NCI-H187 treated with DMSO at 0.1 percent for 48 hours (cell line): ENCODE measurements at regions not wholly inside any gene's neighbourhood (a gene's known extent, or its start where the extent isn't known, plus 50 kb on each side); places are given as distances from the start of the nearest gene placed in this dataset.

Experiments
- DNase-seq: peaks from one replicate; lab custom pipeline; 2025; lab: John Stamatoyannopoulos, UW

DNA sequence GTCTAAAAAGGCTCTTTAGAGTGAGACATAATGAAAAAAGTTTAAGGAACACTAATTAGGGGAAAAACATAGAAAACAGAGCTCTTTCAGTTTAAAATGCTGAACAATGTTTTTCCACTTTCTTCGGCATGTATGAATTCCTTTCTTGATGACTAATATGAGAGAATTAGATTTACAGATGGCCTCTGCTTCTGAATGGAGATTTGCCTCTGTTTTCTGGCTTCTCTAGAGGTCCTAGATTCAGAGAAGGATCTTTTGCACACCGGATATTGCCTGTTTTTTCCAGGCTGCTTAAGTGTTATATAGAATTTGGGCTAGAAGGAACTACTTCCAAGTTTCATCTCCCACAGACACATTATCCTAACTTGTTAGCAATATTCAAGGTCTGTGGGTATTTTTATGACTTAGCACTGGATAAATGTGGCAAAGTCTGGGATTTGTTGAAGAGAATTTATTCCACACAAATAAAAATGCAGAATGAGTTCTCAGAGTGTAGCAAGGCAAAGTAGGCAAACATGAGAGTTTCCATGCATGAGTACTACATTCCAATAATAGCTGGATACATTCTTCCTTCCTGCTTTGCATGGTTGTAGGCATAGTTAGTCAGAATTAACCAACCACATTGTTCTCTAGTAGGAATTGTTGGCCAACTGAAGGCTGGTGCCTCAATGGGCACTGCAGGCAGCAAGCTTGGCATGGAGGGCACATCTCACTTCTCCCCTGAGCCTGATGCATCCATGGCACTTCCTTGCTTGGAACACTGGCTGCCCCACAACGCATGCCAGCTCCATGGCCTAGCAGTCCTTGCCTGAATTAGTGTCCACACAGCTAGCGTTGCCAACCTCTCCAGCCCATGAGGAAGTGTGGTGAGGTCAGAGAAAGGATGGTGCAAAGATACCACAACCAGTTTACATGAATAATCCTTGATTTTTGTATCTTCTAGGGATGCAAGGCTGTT, 224.2 kb downstream of the CLIC5 start:
- no peak for DNase-seq

DNA sequence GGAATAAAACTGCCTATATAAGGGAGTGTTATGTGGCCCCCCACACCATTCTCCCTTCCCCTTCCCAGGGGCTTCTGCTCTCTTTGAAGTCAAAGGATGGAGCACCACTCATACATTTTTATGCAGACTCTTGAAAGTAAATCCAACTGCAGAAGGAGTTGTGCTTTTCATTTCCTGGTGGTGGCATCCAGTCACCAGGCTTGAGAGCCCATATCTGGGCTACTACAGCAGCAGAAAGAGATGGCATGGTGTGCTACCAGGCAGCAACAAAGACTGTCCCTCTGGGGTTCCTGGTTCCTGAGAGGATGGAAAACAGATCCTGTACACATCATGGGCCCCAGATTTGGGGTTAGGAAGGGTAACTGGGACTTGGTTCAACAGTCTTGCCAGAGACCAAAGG, 226.4 kb downstream of the CLIC5 start:
- no peak for DNase-seq

DNA sequence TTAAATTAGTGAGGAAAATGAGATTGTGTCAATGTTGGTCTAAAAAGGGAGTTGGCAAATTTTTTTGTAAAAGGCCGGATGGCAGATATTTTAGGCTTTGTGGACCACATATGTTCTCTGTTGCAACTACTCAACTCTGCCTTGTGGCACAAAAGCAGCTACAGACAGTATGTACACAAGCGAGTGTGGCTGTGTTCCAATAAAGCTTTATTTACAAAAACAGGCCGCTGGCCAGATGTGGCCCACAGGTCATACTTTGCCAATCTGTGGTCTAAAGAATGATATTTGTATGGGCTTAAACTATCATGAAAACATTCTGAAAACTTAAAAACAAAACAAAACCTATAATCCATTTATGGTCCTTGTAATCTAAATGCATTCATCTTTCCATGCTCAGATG, 228.3 kb downstream of the CLIC5 start:
- DNase-seq = no peak

DNA sequence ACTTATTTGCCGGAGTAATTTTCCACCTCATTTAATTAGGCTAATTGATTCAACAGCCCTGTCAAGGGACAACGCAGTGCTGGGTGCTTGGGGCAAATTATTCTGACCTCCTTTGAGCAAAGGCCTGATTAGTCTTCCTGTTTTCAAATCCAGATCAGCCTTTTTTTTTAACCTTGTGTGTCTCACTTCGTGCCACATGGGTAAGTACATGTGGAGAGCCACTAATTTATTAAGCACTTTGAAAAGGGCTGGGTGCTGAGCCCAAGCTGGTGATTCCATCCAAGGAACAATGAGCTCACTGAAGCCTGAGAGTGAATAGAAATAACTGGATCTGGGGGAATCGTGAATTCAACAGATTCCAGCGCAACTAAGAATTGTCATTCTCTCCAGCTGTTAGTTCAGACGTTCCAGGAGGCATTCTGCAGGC, 229.3 kb downstream of the CLIC5 start:
- no peak for DNase-seq

DNA sequence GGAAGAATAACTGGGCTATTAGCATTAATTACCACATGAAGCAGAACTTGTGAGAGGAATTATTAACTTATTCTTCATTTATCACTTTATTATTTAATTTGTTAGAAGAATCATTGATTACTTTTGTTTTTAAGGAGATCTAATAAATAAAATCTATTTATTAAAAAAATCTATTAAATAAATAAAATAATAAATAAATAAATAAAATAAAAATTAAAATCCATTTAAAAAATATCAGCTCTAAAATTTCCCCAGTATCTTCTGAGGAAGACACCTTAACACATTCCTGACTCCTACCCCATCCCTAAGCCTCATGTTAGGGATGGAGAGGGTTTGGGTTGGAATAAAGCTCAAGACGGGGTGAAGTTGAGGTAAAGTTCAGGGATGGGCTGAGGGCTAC, 231.4 kb downstream of the CLIC5 start:
- DNase-seq = no peak

DNA sequence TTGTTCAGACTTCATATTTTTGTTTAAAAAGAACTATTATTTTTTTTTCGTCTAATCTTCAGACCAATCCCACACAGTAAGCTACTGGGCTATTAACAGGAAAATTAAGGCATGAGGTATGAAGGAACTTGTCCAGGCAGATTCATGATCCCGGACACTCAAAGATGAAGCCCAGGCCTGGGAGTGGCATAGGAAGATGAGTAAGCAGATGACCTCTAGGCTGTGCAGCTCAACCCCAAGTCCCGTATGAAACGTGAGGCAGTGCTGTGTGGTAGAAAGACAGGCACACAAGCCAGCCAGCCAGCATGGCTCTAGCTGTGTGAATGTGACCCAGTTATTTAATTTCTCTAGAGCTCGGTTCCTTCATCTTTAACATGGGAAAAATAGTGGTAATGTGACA, 231.9 kb downstream of the CLIC5 start:
- no peak for DNase-seq

- DNase-seq = no peak
These were observed 233.8 kb downstream of the CLIC5 start for GRCh38 chr6:45781890-45782289.

DNA sequence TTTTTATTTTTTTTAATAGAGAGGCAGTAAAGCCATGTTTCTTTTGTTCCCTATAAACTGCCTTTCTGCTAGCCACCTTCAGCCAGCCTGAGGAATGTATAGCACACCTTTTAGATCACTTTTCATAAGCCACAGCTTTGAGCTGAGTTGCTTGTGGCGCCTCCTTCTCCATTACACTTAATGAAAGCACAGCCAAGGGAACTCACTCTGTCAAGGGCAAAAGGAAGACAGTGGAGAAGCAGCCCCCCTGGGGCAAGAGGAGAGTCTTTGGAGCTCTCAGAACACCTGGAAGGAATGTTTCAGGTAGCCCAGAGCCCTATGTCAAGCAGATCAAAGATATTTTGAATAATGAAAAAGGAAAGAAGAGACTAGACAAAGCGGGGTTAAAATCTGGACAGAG, 235.1 kb downstream of the CLIC5 start:
- no peak for DNase-seq

GRCh38 chr6:45775026-45775697, 240.5 kb downstream of the CLIC5 start:
- DNase-seq = no peak

- no peak for DNase-seq
These were observed 241.8 kb downstream of the CLIC5 start for GRCh38 chr6:45773906-45774305.

DNA sequence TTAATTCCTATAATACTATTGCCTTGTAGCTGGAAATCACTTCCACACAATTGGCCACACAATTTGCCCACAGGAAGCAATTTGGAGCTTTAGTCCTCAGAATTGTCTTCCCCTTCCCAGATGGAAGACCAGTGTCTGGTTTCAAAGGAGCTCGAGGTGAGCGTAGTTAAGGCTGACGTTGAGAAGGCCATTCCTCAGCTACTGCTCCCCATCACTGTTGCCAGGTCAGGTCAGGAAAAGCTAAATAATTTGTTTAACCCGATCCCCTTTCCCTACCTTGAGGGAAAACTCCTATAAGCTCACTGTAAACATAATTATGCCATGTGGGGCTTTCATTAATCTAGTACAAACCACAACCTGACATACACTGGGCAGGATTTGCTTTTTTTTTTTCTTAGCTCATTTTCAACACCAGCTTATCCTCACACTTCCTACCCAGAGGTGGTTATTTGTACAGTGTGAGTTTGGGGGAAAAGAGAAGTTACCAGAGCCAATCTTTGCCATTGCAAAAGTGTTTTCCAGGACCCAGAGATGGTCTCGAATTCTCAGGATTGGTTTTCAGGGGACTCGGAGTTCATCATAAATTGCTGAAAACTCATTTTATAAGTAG, 242.7 kb downstream of the CLIC5 start:
- DNase-seq = no peak

DNA sequence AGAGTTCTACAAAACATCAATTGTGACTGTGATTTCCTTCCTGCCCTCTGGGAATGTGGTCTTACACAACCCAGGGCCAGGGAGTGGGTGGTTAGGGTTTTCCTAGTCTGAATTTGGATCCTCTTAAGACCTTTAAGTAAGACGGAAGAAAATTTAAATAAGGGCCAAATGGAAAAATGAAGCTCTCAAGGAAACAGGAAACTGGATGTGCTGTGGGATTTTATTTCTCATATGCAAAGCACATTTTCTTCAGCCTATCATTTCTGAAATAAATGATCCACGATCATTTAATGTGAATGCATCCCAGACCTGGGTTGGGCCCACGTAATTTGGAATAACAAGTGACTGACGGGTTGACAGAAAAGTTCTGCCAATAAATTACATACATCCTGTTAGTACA, 243.6 kb downstream of the CLIC5 start:
- no peak for DNase-seq

DNA sequence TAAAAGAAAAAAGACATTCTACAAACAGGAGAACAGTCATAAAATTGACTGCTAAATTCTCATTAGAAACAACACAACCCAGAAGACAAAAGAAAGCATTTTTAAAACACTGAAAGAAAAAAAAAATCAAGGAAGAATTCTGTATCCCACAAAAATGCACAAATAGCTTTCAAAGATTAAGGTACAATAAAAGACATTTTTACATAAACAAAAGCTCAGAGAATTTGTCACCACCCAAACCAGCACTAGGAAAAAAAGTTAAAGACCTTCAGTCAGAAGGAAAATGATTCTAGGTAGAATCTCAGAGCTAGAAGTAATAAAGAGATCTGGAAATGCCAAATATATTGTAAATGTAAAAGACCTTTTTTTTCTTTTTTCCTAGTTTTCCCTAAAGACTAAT, 252.4 kb downstream of the CLIC5 start:
- DNase-seq = no peak

DNA sequence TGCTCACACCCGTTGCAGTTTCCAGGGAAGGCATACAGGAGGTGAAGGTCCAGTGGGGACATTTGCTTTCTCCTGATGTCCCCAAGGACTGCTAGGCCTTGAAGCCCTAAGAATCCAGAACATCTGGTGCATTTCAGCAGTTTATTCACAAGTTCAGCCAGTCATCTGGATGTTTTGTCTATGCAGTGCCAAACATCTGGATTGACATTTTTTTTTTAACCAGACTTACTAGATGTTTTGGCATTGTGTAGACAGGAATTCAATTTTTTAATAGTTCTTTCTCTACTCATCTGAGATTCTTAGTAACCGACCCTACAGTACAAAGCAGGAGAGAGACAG, 256.2 kb downstream of the CLIC5 start:
- no peak for DNase-seq

DNA sequence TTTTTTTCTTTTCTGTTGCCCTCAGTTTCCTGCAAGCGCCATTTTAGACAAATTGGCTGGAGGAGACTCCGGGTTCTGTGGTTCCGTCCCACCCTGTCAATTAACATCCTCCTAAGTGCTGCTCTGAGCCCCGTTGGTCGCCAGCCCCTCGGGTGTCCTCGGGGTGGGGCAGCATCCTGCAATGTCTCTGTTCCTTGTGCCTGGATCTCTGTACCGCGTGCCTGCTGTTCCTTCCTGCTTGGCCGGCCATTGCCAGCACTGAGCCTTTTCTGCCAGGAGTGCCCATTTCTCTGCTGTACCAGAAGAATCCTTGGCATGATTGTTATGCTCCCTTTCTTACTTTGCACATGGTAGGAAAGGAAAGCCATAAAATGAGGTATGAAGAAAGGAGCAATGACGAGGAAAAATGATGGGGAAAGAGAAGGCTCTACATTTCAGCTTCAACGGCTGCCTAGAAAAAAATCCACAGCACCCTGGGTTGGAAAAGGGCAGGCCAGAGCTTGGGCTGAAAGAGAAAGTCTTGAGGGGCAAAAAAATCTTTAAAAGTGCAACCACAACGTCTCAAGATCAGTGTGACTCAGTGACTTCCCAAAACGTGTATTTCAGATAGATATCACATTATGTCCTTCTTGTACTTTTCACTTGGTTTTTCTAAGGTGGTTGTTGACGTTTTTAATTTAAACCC, 256.7 kb downstream of the CLIC5 start:
- DNase-seq = no peak

DNA sequence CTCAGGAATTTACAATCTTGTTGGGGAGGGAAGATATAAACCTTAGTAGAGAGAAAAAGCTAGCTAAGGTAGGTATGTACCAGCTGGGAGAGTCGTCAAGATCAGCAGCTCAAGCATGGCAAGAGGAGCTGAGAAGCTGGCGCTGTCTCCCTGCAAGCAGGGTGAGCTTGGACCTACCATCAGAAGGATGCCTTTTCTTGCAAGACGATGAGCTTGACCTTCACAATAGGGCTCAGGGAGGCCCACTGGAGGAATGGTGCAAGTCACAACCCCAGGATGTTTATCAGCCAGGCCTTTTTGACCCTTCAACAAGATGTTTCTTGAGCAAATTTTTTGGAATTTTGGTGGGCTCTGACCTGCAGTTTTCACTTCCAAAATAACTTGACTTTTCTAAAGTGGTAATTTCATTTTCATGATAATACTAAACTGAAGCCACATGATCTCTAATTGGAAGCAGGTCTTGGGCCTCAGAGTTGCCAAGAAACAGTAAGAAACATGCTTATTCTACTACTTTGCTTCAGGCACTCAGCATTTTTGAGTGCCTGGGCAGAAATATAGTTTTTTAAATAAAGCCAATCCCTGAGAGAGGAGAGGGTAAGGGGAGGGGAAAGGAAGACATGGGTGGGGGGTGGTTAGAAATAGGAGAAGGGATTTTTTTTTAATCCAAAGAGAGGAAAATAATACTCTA, 258.1 kb downstream of the CLIC5 start:
- no peak for DNase-seq

DNA sequence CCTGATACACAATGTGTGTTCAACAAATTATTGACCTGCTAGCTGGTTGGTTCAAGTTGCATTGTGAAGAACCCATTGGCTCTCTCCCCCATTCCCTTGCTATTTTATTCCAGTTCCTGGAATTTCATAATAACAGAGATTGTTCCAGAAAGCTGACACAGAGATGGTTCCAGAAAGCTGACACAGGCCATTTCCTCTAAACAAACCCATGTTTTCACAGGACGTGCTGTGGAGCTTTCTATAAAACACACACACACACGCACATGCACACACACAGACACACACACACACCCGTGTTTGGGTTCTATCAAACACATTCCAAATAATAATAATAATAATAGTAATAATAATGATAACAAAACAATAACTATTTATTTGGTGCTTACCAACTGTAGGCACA, 259.1 kb downstream of the CLIC5 start:
- no peak for DNase-seq

DNA sequence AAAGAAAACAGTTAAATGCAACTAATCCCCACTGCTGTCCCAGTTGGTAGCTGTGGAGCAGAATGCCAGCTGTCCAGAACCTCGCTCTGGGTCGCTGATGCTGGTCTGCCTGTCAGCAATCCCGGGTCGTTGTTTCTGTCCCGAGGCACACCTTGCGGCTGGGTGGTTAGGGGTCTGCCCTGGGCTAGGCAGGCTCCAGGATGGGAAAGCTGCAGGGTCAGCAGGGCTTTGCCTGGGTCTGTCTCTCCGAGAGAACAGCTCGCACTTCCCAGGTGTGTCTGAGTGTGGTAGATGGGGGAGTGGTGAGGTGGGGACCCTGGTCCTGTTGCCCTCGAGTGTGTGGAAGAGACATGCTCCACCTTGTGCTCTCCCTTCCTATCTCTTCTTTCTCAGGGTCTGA, 261.2 kb downstream of the CLIC5 start:
- no peak for DNase-seq

GRCh38 chr6:45746046-45746445, 269.6 kb downstream of the CLIC5 start:
- no peak for DNase-seq

DNA sequence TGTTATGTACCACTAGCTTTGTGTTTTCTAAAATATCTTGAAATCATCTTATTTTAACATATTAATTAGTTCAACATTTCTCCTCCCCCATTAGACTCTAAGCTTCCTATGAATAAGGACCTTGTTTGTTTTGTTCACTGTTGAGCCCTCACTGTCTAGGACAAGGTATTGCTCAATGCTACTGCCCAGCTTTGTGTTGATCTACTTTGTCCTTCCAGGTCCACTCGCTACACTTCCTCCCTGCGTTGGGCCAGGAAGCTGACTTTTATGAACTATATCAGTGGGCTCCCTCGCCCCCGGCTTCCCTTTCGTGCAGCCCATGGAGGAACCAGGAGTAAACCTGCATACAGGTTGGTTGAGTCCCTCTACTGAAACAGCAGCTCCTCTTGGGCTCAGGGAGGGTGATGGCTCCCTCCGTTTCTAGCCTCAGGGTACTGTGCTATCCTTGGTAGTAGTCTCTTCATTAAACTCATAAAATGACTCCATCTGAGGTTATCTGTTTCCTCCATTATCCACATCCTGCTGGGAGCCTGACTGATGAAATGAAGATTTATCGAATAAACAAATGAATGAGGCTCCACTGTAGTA, 272.5 kb downstream of the CLIC5 start:
- no peak for DNase-seq

GRCh38 chr6:45742591-45742990, 273.1 kb downstream of the CLIC5 start:
- DNase-seq = no peak
